NB4 (cell line): ENCODE measurements at regions not wholly inside any gene's neighbourhood (a gene's known extent, or its start where the extent isn't known, plus 50 kb on each side); places are given as distances from the start of the nearest gene placed in this dataset.

Experiments
- DNase-seq: peaks from one replicate; pipeline ENCODE4 v3.0.0; 2010; ENCODE audit warnings: low read depth
- H3K4me3 ChIP-seq: one replicate; pipeline ENCODE4 v1.5.1; 2011; ENCODE audit warnings: mild to moderate bottlenecking, low read depth, low read length, moderate library complexity
- MYC ChIP-seq: IDR thresholded peaks from 2 replicates; pipeline ENCODE4 v1.6.1; 2011; ENCODE audit warnings: low read depth, low read length
- POLR2A ChIP-seq: IDR thresholded peaks from 2 replicates; pipeline ENCODE4 v1.6.1; 2011; ENCODE audit warnings: mild to moderate bottlenecking; ENCODE audit not compliant: insufficient read length; ENCODE audit errors: extremely low read depth
- TF ChIP-seq, protein P1 (sequence below): IDR thresholded peaks from one replicate; pipeline ENCODE4 v1.5.1; 2012; ENCODE audit warnings: low read depth, low read length
- TF ChIP-seq, protein P2 (sequence below): IDR thresholded peaks from 2 replicates; pipeline ENCODE4 v1.6.1; 2011; ENCODE audit warnings: low read depth, low read length

DNA sequence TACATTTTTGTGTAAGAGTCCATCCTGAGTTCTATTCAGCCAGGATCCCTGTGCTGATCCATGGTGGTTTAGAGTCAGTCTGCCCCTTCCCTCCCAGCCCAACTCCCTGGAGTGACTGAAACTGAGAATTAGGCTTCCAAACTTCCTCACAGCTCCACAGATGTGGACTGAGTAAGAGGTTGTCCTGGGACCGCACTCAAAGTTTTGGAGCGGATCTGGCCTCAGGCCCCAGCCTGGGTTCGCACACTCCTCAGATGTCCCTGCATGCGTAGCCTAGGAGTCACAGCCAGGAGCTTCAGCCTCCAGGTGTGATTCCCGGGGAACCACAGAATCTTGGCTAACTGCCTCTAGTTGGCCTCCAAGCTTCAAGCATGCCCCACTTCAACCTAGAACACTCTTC is 218.1 kb downstream of the C7orf25 start:
- no peak for TF ChIP-seq POLR2A
- TF ChIP-seq, protein P1, sequence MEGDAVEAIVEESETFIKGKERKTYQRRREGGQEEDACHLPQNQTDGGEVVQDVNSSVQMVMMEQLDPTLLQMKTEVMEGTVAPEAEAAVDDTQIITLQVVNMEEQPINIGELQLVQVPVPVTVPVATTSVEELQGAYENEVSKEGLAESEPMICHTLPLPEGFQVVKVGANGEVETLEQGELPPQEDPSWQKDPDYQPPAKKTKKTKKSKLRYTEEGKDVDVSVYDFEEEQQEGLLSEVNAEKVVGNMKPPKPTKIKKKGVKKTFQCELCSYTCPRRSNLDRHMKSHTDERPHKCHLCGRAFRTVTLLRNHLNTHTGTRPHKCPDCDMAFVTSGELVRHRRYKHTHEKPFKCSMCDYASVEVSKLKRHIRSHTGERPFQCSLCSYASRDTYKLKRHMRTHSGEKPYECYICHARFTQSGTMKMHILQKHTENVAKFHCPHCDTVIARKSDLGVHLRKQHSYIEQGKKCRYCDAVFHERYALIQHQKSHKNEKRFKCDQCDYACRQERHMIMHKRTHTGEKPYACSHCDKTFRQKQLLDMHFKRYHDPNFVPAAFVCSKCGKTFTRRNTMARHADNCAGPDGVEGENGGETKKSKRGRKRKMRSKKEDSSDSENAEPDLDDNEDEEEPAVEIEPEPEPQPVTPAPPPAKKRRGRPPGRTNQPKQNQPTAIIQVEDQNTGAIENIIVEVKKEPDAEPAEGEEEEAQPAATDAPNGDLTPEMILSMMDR: no peak
- TF ChIP-seq, protein P2, sequence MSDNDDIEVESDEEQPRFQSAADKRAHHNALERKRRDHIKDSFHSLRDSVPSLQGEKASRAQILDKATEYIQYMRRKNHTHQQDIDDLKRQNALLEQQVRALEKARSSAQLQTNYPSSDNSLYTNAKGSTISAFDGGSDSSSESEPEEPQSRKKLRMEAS: no peak
- TF ChIP-seq MYC: no peak
- no peak overlapping the region for H3K4me3 ChIP-seq
- no peak for DNase-seq

DNA sequence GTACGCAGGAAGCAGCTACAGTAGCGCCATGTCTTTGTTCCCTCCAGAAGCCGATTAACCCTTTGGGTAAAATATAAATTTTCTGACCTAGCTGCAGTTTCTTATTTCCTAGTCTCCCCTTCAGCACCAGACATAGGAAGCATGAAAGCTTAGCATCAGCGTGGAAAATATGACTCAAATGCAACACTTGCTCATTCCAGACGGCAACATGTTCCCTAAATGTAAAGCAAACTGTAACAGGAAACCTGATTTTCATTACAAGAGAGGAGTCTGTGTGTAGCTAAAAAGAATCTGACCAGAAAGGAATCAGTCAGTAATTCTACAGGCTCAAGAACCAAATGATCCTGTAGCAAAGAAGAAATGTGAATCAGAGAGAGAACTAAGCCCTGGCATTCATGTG is 219.2 kb downstream of the C7orf25 start:
- no peak for DNase-seq
- TF ChIP-seq, protein P2: no peak
- TF ChIP-seq, protein P1: no peak
- TF ChIP-seq MYC: no peak
- TF ChIP-seq POLR2A: no peak
- H3K4me3 ChIP-seq: no peak overlapping the region

DNA sequence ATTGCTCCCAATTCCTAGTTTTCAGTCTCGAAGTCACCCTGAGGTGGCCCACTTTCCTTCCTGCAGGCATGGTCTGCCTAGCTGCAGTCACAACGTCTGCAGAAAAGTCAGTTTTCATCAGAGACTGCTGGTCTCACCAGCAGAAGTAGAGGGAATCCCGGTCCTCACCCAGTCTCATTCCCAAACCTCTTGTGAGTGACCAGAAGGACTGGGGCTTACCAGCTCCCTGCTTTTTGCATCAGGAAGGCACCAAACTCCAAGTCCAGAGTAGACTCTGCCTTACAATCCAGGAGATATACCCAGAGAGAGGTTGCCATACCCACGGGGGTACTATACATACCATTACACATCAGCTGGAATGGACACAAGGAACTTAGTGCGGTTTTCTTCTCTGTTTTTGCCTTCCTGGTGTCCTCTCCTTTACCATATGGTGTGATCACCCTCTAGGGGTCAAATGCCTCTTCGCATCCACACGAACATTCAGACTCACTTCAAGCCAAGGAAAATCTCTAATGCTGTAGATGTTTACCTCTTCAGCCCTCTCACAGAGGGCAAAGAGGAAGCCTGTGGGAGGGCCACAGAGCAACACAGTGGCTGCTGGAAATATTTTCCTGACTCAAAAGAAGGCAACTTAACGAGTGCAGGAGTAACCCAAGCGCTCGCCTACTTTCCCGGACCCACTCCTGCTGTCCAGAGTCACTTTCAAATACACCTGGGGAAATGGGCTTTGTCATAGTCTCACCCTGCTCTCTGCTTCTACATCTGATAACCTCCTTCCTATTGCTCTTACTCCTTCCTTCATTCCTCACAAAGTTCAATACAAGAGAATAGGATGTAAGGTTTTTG is 220.9 kb downstream of the C7orf25 start:
- peak; percentile 57 for DNase-seq

DNA sequence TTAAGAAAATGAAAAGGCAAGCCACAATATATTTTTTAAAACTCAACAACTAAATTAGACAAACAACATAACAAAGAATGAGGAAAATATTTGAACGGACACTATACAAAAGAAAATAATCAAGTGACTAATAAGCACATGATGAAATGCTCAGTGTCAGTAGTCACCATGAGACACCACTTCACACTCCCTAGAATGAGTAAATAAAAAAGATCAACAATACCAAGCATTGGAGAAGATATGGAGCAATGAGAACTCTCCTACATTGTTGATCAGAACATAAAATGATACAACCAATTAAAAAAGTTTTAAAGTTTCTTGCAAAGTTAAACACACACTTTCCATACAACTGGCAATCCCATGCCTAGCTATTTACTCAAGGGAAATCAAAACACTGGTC is 222.2 kb downstream of the C7orf25 start:
- no peak overlapping the region for H3K4me3 ChIP-seq
- no peak for DNase-seq
- TF ChIP-seq, protein P2: no peak
- TF ChIP-seq MYC (no peak), POLR2A (no peak)
- TF ChIP-seq, protein P1: no peak

More for the DNA sequence above, 220.9 kb downstream of the C7orf25 start:
- no peak overlapping the region for H3K4me3 ChIP-seq
- TF ChIP-seq, protein P2: no peak
- TF ChIP-seq, protein P1: peak; percentile 48
- no peak for TF ChIP-seq MYC
- TF ChIP-seq POLR2A: no peak

DNA sequence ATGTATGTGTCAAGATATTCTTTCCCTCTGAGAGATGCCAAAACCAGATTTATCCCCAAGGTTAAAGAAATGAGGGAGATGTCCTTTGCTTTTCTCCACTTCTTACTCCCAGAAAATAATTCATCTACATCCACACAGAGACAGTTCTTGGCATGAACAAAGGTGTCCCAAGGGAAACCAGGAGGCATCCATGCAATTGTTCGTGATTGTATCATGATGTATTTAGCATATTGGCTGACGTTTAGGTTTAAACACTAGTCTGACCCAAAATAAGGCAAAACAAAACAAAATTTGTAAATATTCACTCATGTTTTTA is 223.9 kb downstream of the C7orf25 start:
- no peak overlapping the region for H3K4me3 ChIP-seq
- TF ChIP-seq POLR2A: no peak
- TF ChIP-seq, protein P1: no peak
- TF ChIP-seq MYC: no peak
- TF ChIP-seq, protein P2: no peak
- DNase-seq: no peak
